ENCODE measurements at regions not wholly inside any gene's neighbourhood (a gene's known extent, or its start where the extent isn't known, plus 50 kb on each side); places are given as distances from the start of the nearest gene placed in this dataset.
"Not testable (repeated sequence)": the region's sequence is repeated elsewhere in the genome, so short reads cannot be mapped to it uniquely, and the experiment has no call there.

DNA sequence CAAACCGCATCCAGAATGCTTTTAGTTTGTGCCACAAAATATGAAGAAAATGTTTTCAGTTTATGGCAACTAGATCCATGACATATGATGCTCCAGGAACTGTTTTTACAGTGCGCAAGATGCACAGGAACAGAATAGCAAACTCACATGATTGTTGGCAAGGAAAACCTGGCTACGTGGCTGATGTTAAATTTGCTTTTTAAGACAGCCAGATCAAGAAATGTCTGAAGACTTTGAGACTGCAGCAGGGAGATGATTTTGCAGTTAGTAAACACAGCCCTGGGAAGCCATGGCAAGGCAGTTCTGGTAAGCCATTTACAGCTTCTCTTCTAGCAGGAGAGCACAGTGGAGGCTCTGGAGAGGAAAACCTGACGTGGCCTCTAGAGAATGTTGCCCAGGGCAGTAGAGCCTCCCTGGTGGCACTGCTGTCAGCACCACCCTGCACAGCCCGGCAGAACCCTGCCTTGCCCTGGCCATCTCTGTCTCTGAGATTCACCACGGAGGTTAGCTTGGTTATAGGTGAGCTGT, 69.8 kb upstream of the TNRC6B start:
- H3K4me3 Mint-ChIP-seq, result no peak overlapping the region
- no peak overlapping the region for H3K9ac ChIP-seq
- no peaks in the 10 kb centered on the region for H3K9me3 ChIP-seq (ENCODE audit: low read depth)
- no peaks in the 10 kb centered on the region for H3K27me3 ChIP-seq
- H3K36me3 ChIP-seq, result no peaks in the 10 kb centered on the region
- no peak for TF ChIP-seq EZH2 (IDR thresholded peaks at IDR 0.05)
- TF ChIP-seq, protein P1, sequence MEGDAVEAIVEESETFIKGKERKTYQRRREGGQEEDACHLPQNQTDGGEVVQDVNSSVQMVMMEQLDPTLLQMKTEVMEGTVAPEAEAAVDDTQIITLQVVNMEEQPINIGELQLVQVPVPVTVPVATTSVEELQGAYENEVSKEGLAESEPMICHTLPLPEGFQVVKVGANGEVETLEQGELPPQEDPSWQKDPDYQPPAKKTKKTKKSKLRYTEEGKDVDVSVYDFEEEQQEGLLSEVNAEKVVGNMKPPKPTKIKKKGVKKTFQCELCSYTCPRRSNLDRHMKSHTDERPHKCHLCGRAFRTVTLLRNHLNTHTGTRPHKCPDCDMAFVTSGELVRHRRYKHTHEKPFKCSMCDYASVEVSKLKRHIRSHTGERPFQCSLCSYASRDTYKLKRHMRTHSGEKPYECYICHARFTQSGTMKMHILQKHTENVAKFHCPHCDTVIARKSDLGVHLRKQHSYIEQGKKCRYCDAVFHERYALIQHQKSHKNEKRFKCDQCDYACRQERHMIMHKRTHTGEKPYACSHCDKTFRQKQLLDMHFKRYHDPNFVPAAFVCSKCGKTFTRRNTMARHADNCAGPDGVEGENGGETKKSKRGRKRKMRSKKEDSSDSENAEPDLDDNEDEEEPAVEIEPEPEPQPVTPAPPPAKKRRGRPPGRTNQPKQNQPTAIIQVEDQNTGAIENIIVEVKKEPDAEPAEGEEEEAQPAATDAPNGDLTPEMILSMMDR (IDR thresholded peaks at IDR 0.05), result no peak
- TF ChIP-seq EZH2phosphoT487 (IDR thresholded peaks at IDR 0.05), result no peak
- H3F3A ChIP-seq (ENCODE audit: low read depth), result peaks cover 4% of the 10 kb centered on the region
- no peak overlapping the region for H3K27ac Mint-ChIP-seq
- peaks cover 70% of the 10 kb centered on the region for H4K20me1 ChIP-seq (ENCODE audit: low read depth)
- no peaks in the 10 kb centered on the region for H3K9me3 Mint-ChIP-seq
- peaks cover 2% of the 10 kb centered on the region for H3K36me3 Mint-ChIP-seq
- H3K4me1 Mint-ChIP-seq, result peaks cover 12% of the 10 kb centered on the region
- no peak overlapping the region for H3K4me3 ChIP-seq
- H3K4me1 ChIP-seq, result peaks cover 14% of the 10 kb centered on the region
- no peak for DNase-seq (ENCODE audit: low spot score)
- H3K79me2 ChIP-seq (ENCODE audit: low read depth), result peaks cover 59% of the 10 kb centered on the region
- no peak overlapping the region for H3K4me2 ChIP-seq
- no peak overlapping the region for H3K27ac ChIP-seq
- H3K27me3 Mint-ChIP-seq (ENCODE audit: insufficient read depth, low read depth), result no peaks in the 10 kb centered on the region
- H2AFZ ChIP-seq (replicated peaks), result no peak overlapping the region

DNA sequence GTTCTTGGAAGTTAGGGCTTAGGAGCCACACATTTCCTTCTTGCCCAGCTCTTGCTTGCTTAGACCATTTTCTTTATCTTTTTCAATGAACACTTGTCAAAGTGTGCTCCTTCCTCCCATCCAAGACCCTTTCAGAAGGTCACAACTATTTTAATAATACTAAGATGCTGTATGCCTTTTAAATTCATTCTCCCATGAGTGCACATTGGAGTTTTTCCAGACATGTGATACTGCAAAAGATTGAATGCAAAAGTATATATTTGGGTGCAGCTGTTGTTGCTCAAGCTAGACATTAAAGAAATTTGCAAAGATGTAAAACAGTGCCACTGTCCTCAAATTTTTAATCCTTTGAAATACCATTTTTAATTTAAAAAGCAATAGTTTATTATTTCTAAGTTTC, 69.3 kb upstream of the TNRC6B start:
- H2AFZ ChIP-seq (replicated peaks), result no peak overlapping the region
- no peaks in the 10 kb centered on the region for H3K9me3 ChIP-seq (ENCODE audit: low read depth)
- H3F3A ChIP-seq (ENCODE audit: low read depth), result peaks cover 4% of the 10 kb centered on the region
- no peak overlapping the region for H3K27ac Mint-ChIP-seq
- no peaks in the 10 kb centered on the region for H3K36me3 ChIP-seq
- peaks cover 2% of the 10 kb centered on the region for H3K36me3 Mint-ChIP-seq
- H3K27me3 Mint-ChIP-seq (ENCODE audit: insufficient read depth, low read depth), result no peaks in the 10 kb centered on the region
- H3K4me2 ChIP-seq, result no peak overlapping the region
- no peak overlapping the region for H3K27ac ChIP-seq
- no peak overlapping the region for H3K4me3 ChIP-seq
- H3K27me3 ChIP-seq, result no peaks in the 10 kb centered on the region
- peaks cover 12% of the 10 kb centered on the region for H3K4me1 Mint-ChIP-seq
- H3K9ac ChIP-seq, result no peak overlapping the region
- TF ChIP-seq, protein P1 (IDR thresholded peaks at IDR 0.05), result no peak
- TF ChIP-seq EZH2phosphoT487 (IDR thresholded peaks at IDR 0.05) (no peak), EZH2 (IDR thresholded peaks at IDR 0.05) (no peak)
- H3K9me3 Mint-ChIP-seq, result no peaks in the 10 kb centered on the region
- H4K20me1 ChIP-seq (ENCODE audit: low read depth), result peaks cover 70% of the 10 kb centered on the region
- no peak for DNase-seq (ENCODE audit: low spot score)
- H3K79me2 ChIP-seq (ENCODE audit: low read depth), result peaks cover 59% of the 10 kb centered on the region
- H3K4me1 ChIP-seq, result peaks cover 14% of the 10 kb centered on the region
- H3K4me3 Mint-ChIP-seq, result no peak overlapping the region

DNA sequence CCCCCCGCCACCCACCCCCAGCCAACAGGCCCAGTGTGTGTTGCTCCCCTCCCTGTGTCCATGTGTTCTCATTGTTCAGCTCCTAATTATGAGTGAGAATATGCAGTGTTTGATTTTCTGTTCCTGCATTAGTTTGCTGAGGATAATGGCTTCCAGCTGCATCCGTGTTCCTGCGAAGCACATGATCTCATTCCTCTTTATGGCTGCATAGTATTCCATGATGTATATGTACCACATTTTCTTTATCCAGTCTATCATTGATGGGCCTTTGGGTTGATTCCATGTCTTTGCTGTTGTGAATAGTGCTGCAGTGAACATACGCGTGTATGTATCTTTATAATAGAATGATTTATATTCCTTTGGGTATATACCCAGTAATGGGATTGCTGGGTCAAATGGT, 68.8 kb upstream of the TNRC6B start:
- H3K27ac Mint-ChIP-seq, result not testable (repeated sequence)

DNA sequence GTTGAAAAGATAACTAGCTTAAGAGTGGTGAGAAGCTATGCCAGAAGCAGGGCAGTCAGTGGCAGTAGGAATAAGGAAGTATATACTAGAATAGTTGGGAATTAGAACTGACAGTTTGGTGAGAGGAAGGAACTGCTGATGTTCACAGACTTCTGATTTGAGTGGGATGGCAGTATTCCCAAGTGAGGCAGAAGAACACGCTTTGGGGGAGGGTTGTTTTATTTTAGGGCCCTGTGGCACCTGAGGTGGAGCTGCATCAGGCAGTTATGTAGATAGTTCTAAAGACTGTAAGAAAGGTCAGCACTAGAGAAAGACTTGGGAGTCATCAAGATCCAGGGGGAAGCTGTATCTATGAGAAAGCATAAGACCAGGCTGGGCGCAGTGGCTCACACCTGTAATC, 66.3 kb upstream of the TNRC6B start:
- H3K36me3 ChIP-seq, result no peaks in the 10 kb centered on the region
- no peak overlapping the region for H2AFZ ChIP-seq (replicated peaks)
- DNase-seq (ENCODE audit: low spot score), result no peak
- H3K4me3 ChIP-seq, result no peak overlapping the region
- H3K4me1 ChIP-seq, result peaks cover 14% of the 10 kb centered on the region
- H3K27ac ChIP-seq, result no peak overlapping the region
- H4K20me1 ChIP-seq (ENCODE audit: low read depth), result peaks cover 84% of the 10 kb centered on the region
- no peaks in the 10 kb centered on the region for H3K27me3 ChIP-seq
- peaks cover 12% of the 10 kb centered on the region for H3K4me1 Mint-ChIP-seq
- no peak overlapping the region for H3K4me2 ChIP-seq
- TF ChIP-seq EZH2phosphoT487 (IDR thresholded peaks at IDR 0.05) (no peak), EZH2 (IDR thresholded peaks at IDR 0.05) (no peak)
- TF ChIP-seq, protein P1 (IDR thresholded peaks at IDR 0.05), result no peak
- H3K79me2 ChIP-seq (ENCODE audit: low read depth), result peaks cover 55% of the 10 kb centered on the region
- no peaks in the 10 kb centered on the region for H3K9me3 ChIP-seq (ENCODE audit: low read depth)
- H3F3A ChIP-seq (ENCODE audit: low read depth), result peaks cover 4% of the 10 kb centered on the region
- H3K36me3 Mint-ChIP-seq, result peaks cover 2% of the 10 kb centered on the region
- no peaks in the 10 kb centered on the region for H3K27me3 Mint-ChIP-seq (ENCODE audit: insufficient read depth, low read depth)
- H3K9ac ChIP-seq, result no peak overlapping the region
- H3K4me3 Mint-ChIP-seq, result no peak overlapping the region
- H3K9me3 Mint-ChIP-seq, result no peaks in the 10 kb centered on the region
- no peak overlapping the region for H3K27ac Mint-ChIP-seq

More for the DNA sequence above, 68.8 kb upstream of the TNRC6B start:
- not testable (repeated sequence) for DNase-seq (ENCODE audit: low spot score); H3K4me3 ChIP-seq; H3K4me3 Mint-ChIP-seq; H3K36me3 Mint-ChIP-seq; H3K27ac ChIP-seq; H3K9me3 ChIP-seq (ENCODE audit: low read depth); H3K36me3 ChIP-seq; H3K9me3 Mint-ChIP-seq; H3F3A ChIP-seq (ENCODE audit: low read depth); H3K9ac ChIP-seq; H2AFZ ChIP-seq (replicated peaks); H3K27me3 ChIP-seq; H3K4me2 ChIP-seq; H3K27me3 Mint-ChIP-seq (ENCODE audit: insufficient read depth, low read depth)
- peaks cover 58% of the 10 kb centered on the region for H3K79me2 ChIP-seq (ENCODE audit: low read depth)
- peaks cover 14% of the 10 kb centered on the region for H3K4me1 ChIP-seq
- peaks cover 75% of the 10 kb centered on the region for H4K20me1 ChIP-seq (ENCODE audit: low read depth)
- H3K4me1 Mint-ChIP-seq, result peaks cover 12% of the 10 kb centered on the region
